ENCODE measurements at regions not wholly inside any gene's neighbourhood (a gene's known extent, or its start where the extent isn't known, plus 50 kb on each side); places are given as distances from the start of the nearest gene placed in this dataset.

GRCh38 chr13:89541091-89542030 lies 1806.1 kb upstream of the MIR17HG start:
- no peak for TF ChIP-seq CTCF (IDR thresholded peaks at IDR 0.05; ENCODE audit: insufficient read depth, low read length, poor library complexity, severe bottlenecking)
- no peak for TF ChIP-seq EZH2phosphoT487 (conservative IDR thresholded peaks at IDR 0.05; ENCODE audit: low read length)
